Endothelial cell of umbilical vein (primary cell): ENCODE measurements at regions not wholly inside any gene's neighbourhood (a gene's known extent, or its start where the extent isn't known, plus 50 kb on each side); places are given as distances from the start of the nearest gene placed in this dataset.

Experiments used
- BruUV-seq: library from RNA; stranded (reverse); fragments of 400-500 nt; replicated peaks from 2 replicates; lab custom pipeline; 2021; lab: Mats Ljungman, UMichigan
- CTCF ChIA-PET: fragments of 300-600, 350-600 bp; sonication (Branson Sonifier 250); formaldehyde crosslinking; loops from one replicate; lab custom pipeline; 2021; ENCODE audit warnings: antibody characterized with exemption, inconsistent platforms; lab: Charles Lee
- POLR2A ChIA-PET: fragments of 300-600, 350-600 bp; sonication (Branson Sonifier 250); formaldehyde crosslinking; loops from one replicate; lab custom pipeline; 2021; ENCODE audit warnings: antibody characterized with exemption, inconsistent platforms; lab: Charles Lee
- DNase-seq: peaks from one replicate; pipeline ENCODE4 v3.0.0-alpha.2; 2011; ENCODE audit warnings: low read depth, low spot score
- FAIRE-seq: peaks from 2 replicates; lab custom pipeline; 2011; peaks lifted over from hg19 to GRCh38; lab: Jason Lieb, UNC
- H2AFZ ChIP-seq: 2 replicates; pipeline ENCODE4 v1.6.0; 2012; ENCODE audit warnings: low read depth, low read length, control low read depth, inconsistent platforms
- H3K27ac ChIP-seq: 2 replicates; pipeline ENCODE4 v1.5.1; 2011; ENCODE audit warnings: low read depth, mild to moderate bottlenecking, control low read depth, low read length, moderate library complexity; ENCODE audit not compliant: insufficient read depth
- H3K27me3 ChIP-seq, 2 experiments: 2 replicates each; pipeline versions ENCODE4 v1.6.0 to v1.6.1; 2011; ENCODE audit warnings: low read length in 2 of 2, mixed read lengths in 1 of 2; ENCODE audit not compliant: control insufficient read depth in 2 of 2, insufficient read depth in 2 of 2
- H3K36me3 ChIP-seq, 2 experiments: 2 replicates in 1 of 2; 3 replicates in 1 of 2; pipeline ENCODE4 v1.5.1; 2011; ENCODE audit warnings: low read length in 2 of 2, mild to moderate bottlenecking in 1 of 2, moderate library complexity in 1 of 2; ENCODE audit not compliant: control insufficient read depth in 2 of 2, insufficient read depth in 2 of 2; ENCODE audit errors: extremely low read depth in 1 of 2
- H3K4me1 ChIP-seq: 3 replicates; pipeline ENCODE4 v1.5.1; 2011; ENCODE audit warnings: mild to moderate bottlenecking, low read length; ENCODE audit not compliant: control insufficient read depth, insufficient read depth; ENCODE audit errors: extremely low read depth
- H3K4me2 ChIP-seq: 2 replicates; pipeline ENCODE4 v1.6.1; 2011; ENCODE audit warnings: low read length, control low read depth, mixed read lengths; ENCODE audit not compliant: insufficient read depth
- H3K4me3 ChIP-seq, 3 experiments: fragments of 200-600 bp in 1 of 3; sonication (generic), shearing (Covaris generic) in 1 of 3; replicated peaks in 1 of 3; 2 replicates each; pipeline ENCODE4 v1.5.1; 2011 to 2016; ENCODE audit warnings: control low read depth in 3 of 3, low read length in 3 of 3, mild to moderate bottlenecking in 2 of 3, inconsistent platforms in 1 of 3, low read depth in 1 of 3, moderate library complexity in 1 of 3; ENCODE audit not compliant: insufficient read depth in 1 of 3
- H3K79me2 ChIP-seq: 2 replicates; pipeline ENCODE4 v1.6.0; 2012; ENCODE audit warnings: low read length, inconsistent platforms; ENCODE audit not compliant: control insufficient read depth, insufficient read depth
- H3K9ac ChIP-seq: replicated peaks from 2 replicates; pipeline ENCODE3; 2011; ENCODE audit warnings: low read length, control low read depth; ENCODE audit not compliant: insufficient read depth; ENCODE audit errors: extremely low read depth
- H3K9me1 ChIP-seq: replicated peaks from 3 replicates; pipeline ENCODE4 v1.6.0; 2011; ENCODE audit warnings: mild to moderate bottlenecking, low read length; ENCODE audit not compliant: control insufficient read depth, insufficient read depth; ENCODE audit errors: extremely low read depth
- H3K9me3 ChIP-seq: replicated peaks from 2 replicates; pipeline ENCODE4 v1.5.1; 2012; ENCODE audit warnings: low read length, inconsistent platforms; ENCODE audit not compliant: control insufficient read depth, insufficient read depth
- H4K20me1 ChIP-seq: replicated peaks from 2 replicates; pipeline ENCODE3; 2011; ENCODE audit warnings: mild to moderate bottlenecking, low read length; ENCODE audit not compliant: control insufficient read depth, insufficient read depth; ENCODE audit errors: extremely low read depth
- EZH2 ChIP-seq: IDR thresholded peaks from 2 replicates; pipeline ENCODE4 v1.6.1; 2012; ENCODE audit warnings: borderline replicate concordance, low read depth, mild to moderate bottlenecking, moderate library complexity, low read length, inconsistent platforms; ENCODE audit not compliant: severe bottlenecking
- FOS ChIP-seq: IDR thresholded peaks from 2 replicates; pipeline ENCODE4 v1.6.1; 2011; ENCODE audit warnings: mild to moderate bottlenecking, low read length, moderate library complexity, borderline replicate concordance; ENCODE audit not compliant: insufficient read depth
- GATA2 ChIP-seq: IDR thresholded peaks from 2 replicates; pipeline ENCODE4 v1.7.0; 2011; ENCODE audit warnings: low read depth, mild to moderate bottlenecking, moderate library complexity, mixed read lengths, low read length; ENCODE audit not compliant: insufficient read length, insufficient read depth
- JUN ChIP-seq: IDR thresholded peaks from 2 replicates; pipeline ENCODE4 v1.6.1; 2011; ENCODE audit warnings: borderline replicate concordance, low read depth; ENCODE audit not compliant: insufficient read length, insufficient read depth
- MYC ChIP-seq: IDR thresholded peaks from one replicate; pipeline ENCODE4 v1.6.1; 2011; ENCODE audit warnings: mild to moderate bottlenecking, low read depth, low read length
- POLR2A ChIP-seq: IDR thresholded peaks from 2 replicates; pipeline ENCODE4 v1.6.1; 2012; ENCODE audit warnings: low read depth, mild to moderate bottlenecking, control low read depth, low read length
- POLR2AphosphoS5 ChIP-seq: IDR thresholded peaks from 2 replicates; pipeline ENCODE4 v1.6.1; 2012; ENCODE audit warnings: low read depth, mild to moderate bottlenecking, control low read depth, low read length, moderate library complexity; ENCODE audit not compliant: insufficient read depth
- dilution Hi-C: fragments of 300-500 bp; cut with MboI; formaldehyde crosslinking; loops from one replicate; pipeline ENCODE4 v1.15.0; 2019; ENCODE audit warnings: low sequenced_read_pairs; ENCODE audit not compliant: extremely low pct_ligation_motif_present
- intact Hi-C: fragments of 100-400 bp; cut with micrococcal nuclease; formaldehyde crosslinking; loops from one replicate; pipeline ENCODE4 v1.10.0; 2022
- TF ChIP-seq, protein P1 (sequence below): IDR thresholded peaks from 2 replicates; pipeline ENCODE4 v1.6.1; 2011; ENCODE audit not compliant: insufficient read depth, insufficient read length
- TF ChIP-seq, protein P2 (sequence below), 2 donors: IDR thresholded peaks; 1 replicate in 1 of 2; 2 replicates in 1 of 2; pipeline ENCODE4 v1.5.1; 2011; ENCODE audit warnings: low read length in 2 of 2, mild to moderate bottlenecking in 2 of 2, moderate library complexity in 2 of 2, control low read depth in 1 of 2, inconsistent platforms in 1 of 2, low read depth in 1 of 2; ENCODE audit not compliant: insufficient read depth in 1 of 2; ENCODE audit errors: extremely low read depth in 1 of 2

DNA sequence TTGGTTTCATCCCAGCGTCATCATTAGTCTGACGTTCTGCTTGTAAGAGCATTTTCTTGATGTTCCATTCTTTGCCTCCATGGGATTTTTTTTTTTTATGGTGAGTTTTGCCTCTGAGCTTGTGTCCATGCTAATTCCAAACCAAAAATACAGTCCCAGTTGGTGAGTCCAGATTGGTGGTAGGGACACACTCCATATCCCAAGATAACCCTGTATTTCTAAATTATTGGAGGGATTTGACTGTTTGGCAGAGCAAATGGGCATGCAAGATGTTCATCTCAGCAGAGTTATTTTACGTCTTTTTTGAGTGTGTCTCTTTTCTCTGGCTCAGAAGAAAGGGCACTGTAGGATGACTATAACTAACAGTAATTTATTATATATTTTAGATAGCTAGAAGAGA is 526.8 kb upstream of the CFAP20DC start:
- intact Hi-C loops = loop anchor here (5.0 to 10.0 kb wide), 2 partner anchors 752 to 1951 kb away; no protein-coding TSS in a partner anchor
- Histone ChIP-seq H3K9me3 (no peaks in the 10 kb centered on the region), H3K79me2 (no peaks in the 10 kb centered on the region), H3K27me3 (no peaks in the 10 kb centered on the region), H3K36me3 (no peaks in the 10 kb centered on the region), H2AFZ (no peak overlapping the region), H3K4me3 (no peak overlapping the region), H3K27ac (no peak overlapping the region), H3K9ac (no peak overlapping the region), H4K20me1 (no peaks in the 10 kb centered on the region), H3K4me2 (no peak overlapping the region), H3K4me1 (no peaks in the 10 kb centered on the region), H3K9me1 (no peaks in the 10 kb centered on the region)
- BruUV-seq = no TSS peak
- FAIRE-seq (no peak), DNase-seq (no peak)
- dilution Hi-C loops = no loop called here
- TF ChIP-seq POLR2AphosphoS5 = no peak
- TF ChIP-seq MYC = no peak
- no peak for TF ChIP-seq JUN
- TF ChIP-seq, protein P1, sequence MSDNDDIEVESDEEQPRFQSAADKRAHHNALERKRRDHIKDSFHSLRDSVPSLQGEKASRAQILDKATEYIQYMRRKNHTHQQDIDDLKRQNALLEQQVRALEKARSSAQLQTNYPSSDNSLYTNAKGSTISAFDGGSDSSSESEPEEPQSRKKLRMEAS = no peak
- no peak for TF ChIP-seq POLR2A
- no peak for TF ChIP-seq FOS
- no peak for TF ChIP-seq GATA2
- no peak for TF ChIP-seq EZH2
- TF ChIP-seq, protein P2, sequence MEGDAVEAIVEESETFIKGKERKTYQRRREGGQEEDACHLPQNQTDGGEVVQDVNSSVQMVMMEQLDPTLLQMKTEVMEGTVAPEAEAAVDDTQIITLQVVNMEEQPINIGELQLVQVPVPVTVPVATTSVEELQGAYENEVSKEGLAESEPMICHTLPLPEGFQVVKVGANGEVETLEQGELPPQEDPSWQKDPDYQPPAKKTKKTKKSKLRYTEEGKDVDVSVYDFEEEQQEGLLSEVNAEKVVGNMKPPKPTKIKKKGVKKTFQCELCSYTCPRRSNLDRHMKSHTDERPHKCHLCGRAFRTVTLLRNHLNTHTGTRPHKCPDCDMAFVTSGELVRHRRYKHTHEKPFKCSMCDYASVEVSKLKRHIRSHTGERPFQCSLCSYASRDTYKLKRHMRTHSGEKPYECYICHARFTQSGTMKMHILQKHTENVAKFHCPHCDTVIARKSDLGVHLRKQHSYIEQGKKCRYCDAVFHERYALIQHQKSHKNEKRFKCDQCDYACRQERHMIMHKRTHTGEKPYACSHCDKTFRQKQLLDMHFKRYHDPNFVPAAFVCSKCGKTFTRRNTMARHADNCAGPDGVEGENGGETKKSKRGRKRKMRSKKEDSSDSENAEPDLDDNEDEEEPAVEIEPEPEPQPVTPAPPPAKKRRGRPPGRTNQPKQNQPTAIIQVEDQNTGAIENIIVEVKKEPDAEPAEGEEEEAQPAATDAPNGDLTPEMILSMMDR (IDR thresholded peaks at IDR 0.05; ENCODE audit: extremely low read depth in 1 of 2, insufficient read depth in 1 of 2, low read depth in 1 of 2, low read length in 2 of 2) = no peak
- CTCF ChIA-PET = interaction anchor here (2.2 to 2.5 kb wide), 3 partner anchors 752 to 1953 kb away, joined by 9 to 36 read pairs (median 11); no protein-coding TSS in a partner anchor
- POLR2A ChIA-PET = no interaction called here
